SK-N-SH (cell line): ENCODE measurements at regions not wholly inside any gene's neighbourhood (a gene's known extent, or its start where the extent isn't known, plus 50 kb on each side); places are given as distances from the start of the nearest gene placed in this dataset.

Experiments
- CTCF ChIA-PET: fragments of 300-600, 350-600 bp; formaldehyde crosslinking; extraction: SDS; loops from one replicate; lab custom pipeline; 2021; lab: Yijun Ruan, JAX
- POLR2A ChIA-PET: fragments of 350-600 bp; sonication (Branson Sonifier 250); formaldehyde crosslinking; extraction: SDS; loops from one replicate; lab custom pipeline; 2020; ENCODE audit warnings: antibody characterized with exemption, inconsistent platforms; lab: Yijun Ruan, JAX
- DNase-seq: peaks from one replicate; pipeline ENCODE4 v3.0.0; 2012
- H2AFZ ChIP-seq: fragments of 200-600 bp; sonication (generic); 2 replicates; pipeline ENCODE4 v1.8.1; 2016; ENCODE audit warnings: antibody characterized with exemption, mild to moderate bottlenecking, low read depth
- H3F3A ChIP-seq: fragments of 200-600 bp; sonication (generic); replicated peaks from 2 replicates; pipeline ENCODE3; 2016; ENCODE audit warnings: antibody characterized with exemption, mild to moderate bottlenecking; ENCODE audit not compliant: insufficient read depth
- H3K27ac ChIP-seq, 2 experiments: fragments of 200-500 bp in 1 of 2; fragments of 200-600 bp in 1 of 2; sonication (Bioruptor generic) in 1 of 2; sonication (generic), shearing (Covaris generic) in 1 of 2; 2 replicates each; pipeline versions ENCODE4 v1.5.1 to v1.6.1; 2014 to 2016; ENCODE audit warnings: low read depth in 2 of 2, inconsistent platforms in 1 of 2, low read length in 1 of 2, mild to moderate bottlenecking in 1 of 2, mixed read lengths in 1 of 2
- H3K27me3 ChIP-seq: fragments of 200-600 bp; sonication (generic), shearing (Covaris generic); 2 replicates; pipeline ENCODE4 v1.6.1; 2016; ENCODE audit warnings: mixed run types; ENCODE audit not compliant: insufficient read depth
- H3K36me3 ChIP-seq, 2 experiments: fragments of 200-500 bp in 1 of 2; fragments of 200-600 bp in 1 of 2; sonication (Bioruptor generic) in 1 of 2; sonication (generic) in 1 of 2; replicated peaks in 1 of 2; 2 replicates each; pipeline versions ENCODE3 to v1.5.1; 2014 to 2016; ENCODE audit warnings: low read length in 1 of 2, mild to moderate bottlenecking in 1 of 2; ENCODE audit not compliant: insufficient read depth in 2 of 2, control insufficient read depth in 1 of 2
- H3K4me1 ChIP-seq, 2 experiments: fragments of 200-500 bp in 1 of 2; fragments of 200-600 bp in 1 of 2; sonication (Bioruptor generic) in 1 of 2; sonication (generic), shearing (Covaris generic) in 1 of 2; 2 replicates each; pipeline versions ENCODE4 v1.5.1 to v1.6.1; 2014 to 2016; ENCODE audit warnings: low read depth in 1 of 2, low read length in 1 of 2, mixed run types in 1 of 2; ENCODE audit not compliant: insufficient read depth in 2 of 2, control insufficient read depth in 1 of 2
- H3K4me2 ChIP-seq: fragments of 200-600 bp; sonication (generic), shearing (Covaris generic); 2 replicates; pipeline ENCODE4 v1.6.1; 2017; ENCODE audit warnings: mixed run types
- H3K4me3 ChIP-seq, 2 experiments: fragments of 200-500 bp in 1 of 2; fragments of 200-600 bp in 1 of 2; sonication (Bioruptor generic) in 1 of 2; sonication (generic), shearing (Covaris generic) in 1 of 2; 2 replicates each; pipeline versions ENCODE4 v1.5.1 to v1.8.1; 2014 to 2016; ENCODE audit warnings: low read depth in 2 of 2, inconsistent platforms in 1 of 2, low read length in 1 of 2, mild to moderate bottlenecking in 1 of 2, mixed read lengths in 1 of 2, moderate library complexity in 1 of 2
- H3K79me2 ChIP-seq: fragments of 200-600 bp; sonication (generic); 2 replicates; pipeline ENCODE4 v1.8.1; 2017; ENCODE audit warnings: mild to moderate bottlenecking; ENCODE audit not compliant: insufficient read depth
- H3K9ac ChIP-seq: fragments of 200-600 bp; sonication (generic); 2 replicates; pipeline ENCODE4 v1.6.1; 2017; ENCODE audit warnings: mixed run types
- H3K9me2 ChIP-seq: fragments of 200-600 bp; sonication (generic); 2 replicates; pipeline ENCODE4 v1.6.1; 2017; ENCODE audit warnings: mixed run types
- H3K9me3 ChIP-seq: fragments of 200-600 bp; sonication (generic); 2 replicates; pipeline ENCODE4 v1.6.1; 2017; ENCODE audit warnings: mixed run types, mild to moderate bottlenecking, moderate library complexity
- H4K20me1 ChIP-seq: fragments of 200-600 bp; sonication (generic); 2 replicates; pipeline ENCODE4 v1.6.1; 2017; ENCODE audit warnings: mild to moderate bottlenecking, mixed run types; ENCODE audit not compliant: insufficient read depth
- ELF1 ChIP-seq: IDR thresholded peaks from 2 replicates; pipeline ENCODE4 v1.4.0; 2012
- EP300 ChIP-seq, 2 experiments: IDR thresholded peaks; 2 replicates each; pipeline versions ENCODE4 v1.4.0 to v1.6.1; 2012; ENCODE audit warnings: borderline replicate concordance in 1 of 2, low read depth in 1 of 2, low read length in 1 of 2
- FOSL2 ChIP-seq: IDR thresholded peaks from 2 replicates; pipeline ENCODE4 v1.4.0; 2012; ENCODE audit warnings: low read depth, mild to moderate bottlenecking, moderate library complexity, borderline replicate concordance
- FOXM1 ChIP-seq: IDR thresholded peaks from 2 replicates; pipeline ENCODE4 v1.4.0; 2012; ENCODE audit warnings: low read depth, mild to moderate bottlenecking
- GABPA ChIP-seq: IDR thresholded peaks from 2 replicates; pipeline ENCODE4 v1.4.0; 2012; ENCODE audit warnings: low read depth, mild to moderate bottlenecking
- GATA2 ChIP-seq: sonication (generic); formaldehyde crosslinking; IDR thresholded peaks from 2 replicates; pipeline ENCODE4 v1.5.0; 2020; ENCODE audit warnings: mild to moderate bottlenecking, missing genetic modification reagents
- IRF3 ChIP-seq: fragments of 150-350 bp; IDR thresholded peaks from 2 replicates; pipeline ENCODE4 v1.6.1; 2016; ENCODE audit warnings: mild to moderate bottlenecking, low read depth, low read length
- JUND ChIP-seq: IDR thresholded peaks from 2 replicates; pipeline ENCODE4 v1.4.0; 2012
- MEF2A ChIP-seq: IDR thresholded peaks from 2 replicates; pipeline ENCODE4 v1.4.0; 2012; ENCODE audit warnings: low read depth, borderline replicate concordance
- NRF1 ChIP-seq: IDR thresholded peaks from 2 replicates; pipeline ENCODE4 v1.6.1; 2012; ENCODE audit warnings: low read depth, mild to moderate bottlenecking, low read length
- PBX3 ChIP-seq: IDR thresholded peaks from 2 replicates; pipeline ENCODE4; 2012
- RAD21 ChIP-seq: IDR thresholded peaks from 2 replicates; pipeline ENCODE4 v1.6.1; 2012; ENCODE audit warnings: mild to moderate bottlenecking, low read length
- REST ChIP-seq: IDR thresholded peaks from 2 replicates; pipeline ENCODE4 v1.6.1; 2012; ENCODE audit warnings: mild to moderate bottlenecking, low read depth, low read length, moderate library complexity
- RXRA ChIP-seq: IDR thresholded peaks from 2 replicates; pipeline ENCODE4 v1.4.0; 2012; ENCODE audit warnings: low read depth, mild to moderate bottlenecking, borderline replicate concordance
- SMC3 ChIP-seq: IDR thresholded peaks from 2 replicates; pipeline ENCODE4 v1.6.1; 2012; ENCODE audit warnings: low read depth, low read length, improper control_type of control experiment
- WGBS: methylation state at CpG from one replicate; pipeline ENCODE4 v1.1.6; 2017; ENCODE audit warnings: low lambda C conversion rate; 5-methylcytosine and 5-hydroxymethylcytosine counted together

GRCh38 chr1:38175121-38175520, 128.5 kb upstream of the POU3F1 start:
- no peak overlapping the region for H3K9ac ChIP-seq
- POLR2A ChIA-PET, result no interaction called here
- TF ChIP-seq NRF1 (no peak), RAD21 (no peak), MEF2A (no peak), FOSL2 (no peak), GATA2 (CRISPR knock-in tag) (no peak), RXRA (no peak), SMC3 (no peak), GABPA (no peak)
- CTCF ChIA-PET, result interaction anchor here (0.8 kb wide), 1 partner anchor 22 kb away, joined by 3 read pairs; no protein-coding TSS in a partner anchor
- H3K9me3 ChIP-seq, result no peaks in the 10 kb centered on the region
- no peak overlapping the region for H3K4me2 ChIP-seq
- H3K27me3 ChIP-seq, result peaks cover 8% of the 10 kb centered on the region; the same call in 1 of the 2 replicates
- no peaks in the 10 kb centered on the region for H4K20me1 ChIP-seq
- H3K9me2 ChIP-seq, result no peaks in the 10 kb centered on the region
- H2AFZ ChIP-seq, result no peak overlapping the region
- no peak overlapping the region for H3K27ac ChIP-seq
- no peaks in the 10 kb centered on the region for H3F3A ChIP-seq
- WGBS, result 43% methylated on average over 9 of the region's 9 CpGs
- H3K79me2 ChIP-seq, result no peaks in the 10 kb centered on the region
- no peaks in the 10 kb centered on the region for H3K36me3 ChIP-seq
- no peaks in the 10 kb centered on the region for H3K4me1 ChIP-seq
- no peak for DNase-seq
- no peak overlapping the region for H3K4me3 ChIP-seq

GRCh38 chr1:38173848-38174247, 127.3 kb upstream of the POU3F1 start:
- Histone ChIP-seq H3K9ac (no peak overlapping the region), H3K9me2 (no peaks in the 10 kb centered on the region), H3K27ac (no peak overlapping the region), H3K9me3 (no peaks in the 10 kb centered on the region), H3K4me2 (no peak overlapping the region), H4K20me1 (no peaks in the 10 kb centered on the region), H3K27me3 (peaks cover 8% of the 10 kb centered on the region; the same call in 1 of the 2 replicates), H3K36me3 (no peaks in the 10 kb centered on the region), H3K79me2 (no peaks in the 10 kb centered on the region), H3K4me1 (no peaks in the 10 kb centered on the region), H2AFZ (no peak overlapping the region), H3K4me3 (no peak overlapping the region), H3F3A (no peaks in the 10 kb centered on the region)
- no peak for DNase-seq
- CTCF ChIA-PET, result no interaction called here
- POLR2A ChIA-PET, result no interaction called here
- WGBS, result 2% methylated on average over 5 of the region's 5 CpGs
- TF ChIP-seq FOXM1, result no peak
- TF ChIP-seq ELF1, result no peak
- TF ChIP-seq PBX3, result no peak
- no peak for TF ChIP-seq EP300 (IDR thresholded peaks at IDR 0.05; ENCODE audit: borderline replicate concordance in 1 of 2, low read depth in 1 of 2, low read length in 1 of 2)

GRCh38 chr1:38173157-38173831, 126.7 kb upstream of the POU3F1 start:
- DNase-seq, result no peak
- Histone ChIP-seq H3K4me3 (no peak overlapping the region), H4K20me1 (no peaks in the 10 kb centered on the region), H2AFZ (no peak overlapping the region), H3F3A (no peaks in the 10 kb centered on the region), H3K4me2 (no peak overlapping the region), H3K4me1 (no peaks in the 10 kb centered on the region), H3K27me3 (peaks cover 8% of the 10 kb centered on the region; the same call in 1 of the 2 replicates), H3K27ac (no peak overlapping the region), H3K79me2 (no peaks in the 10 kb centered on the region), H3K9ac (no peak overlapping the region), H3K9me3 (no peaks in the 10 kb centered on the region), H3K9me2 (no peaks in the 10 kb centered on the region), H3K36me3 (no peaks in the 10 kb centered on the region)
- ChIA-PET POLR2A (no interaction called here), CTCF (no interaction called here)
- WGBS, result 20% methylated on average over 6 of the region's 6 CpGs
- TF ChIP-seq RAD21, result no peak
- no peak for TF ChIP-seq FOSL2
- no peak for TF ChIP-seq IRF3
- TF ChIP-seq PBX3, result no peak
- no peak for TF ChIP-seq REST
- no peak for TF ChIP-seq JUND
